ENCODE measurements at regions not wholly inside any gene's neighbourhood (a gene's known extent, or its start where the extent isn't known, plus 50 kb on each side); places are given as distances from the start of the nearest gene placed in this dataset.
"Not testable (repeated sequence)": the region's sequence is repeated elsewhere in the genome, so short reads cannot be mapped to it uniquely, and the experiment has no call there.

DNA sequence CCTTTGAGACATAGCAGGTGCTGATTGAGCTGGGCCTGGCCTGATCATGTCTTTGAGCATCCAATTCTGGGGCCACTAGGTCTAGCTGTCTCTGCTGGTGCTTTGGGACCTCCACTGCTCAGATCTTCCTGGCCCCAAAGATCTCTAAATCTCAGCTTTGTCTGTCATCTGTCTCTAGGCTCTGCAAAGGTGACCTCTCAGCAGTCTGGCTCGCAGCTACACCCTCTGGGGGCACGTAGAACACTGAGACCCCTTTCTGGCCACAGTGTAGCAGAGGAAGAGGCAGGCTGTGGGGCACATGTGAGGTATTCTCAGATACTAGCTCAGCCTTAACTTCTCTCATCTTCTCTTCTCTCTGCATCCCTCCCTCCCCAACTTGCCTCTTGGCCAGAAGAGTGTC is 298.1 kb upstream of the PLGLB1 start:
- not testable (repeated sequence) for DNase-seq

GRCh38 chr2:87321201-87321600 is 299.6 kb upstream of the PLGLB1 start:
- not testable (repeated sequence) for DNase-seq

DNA sequence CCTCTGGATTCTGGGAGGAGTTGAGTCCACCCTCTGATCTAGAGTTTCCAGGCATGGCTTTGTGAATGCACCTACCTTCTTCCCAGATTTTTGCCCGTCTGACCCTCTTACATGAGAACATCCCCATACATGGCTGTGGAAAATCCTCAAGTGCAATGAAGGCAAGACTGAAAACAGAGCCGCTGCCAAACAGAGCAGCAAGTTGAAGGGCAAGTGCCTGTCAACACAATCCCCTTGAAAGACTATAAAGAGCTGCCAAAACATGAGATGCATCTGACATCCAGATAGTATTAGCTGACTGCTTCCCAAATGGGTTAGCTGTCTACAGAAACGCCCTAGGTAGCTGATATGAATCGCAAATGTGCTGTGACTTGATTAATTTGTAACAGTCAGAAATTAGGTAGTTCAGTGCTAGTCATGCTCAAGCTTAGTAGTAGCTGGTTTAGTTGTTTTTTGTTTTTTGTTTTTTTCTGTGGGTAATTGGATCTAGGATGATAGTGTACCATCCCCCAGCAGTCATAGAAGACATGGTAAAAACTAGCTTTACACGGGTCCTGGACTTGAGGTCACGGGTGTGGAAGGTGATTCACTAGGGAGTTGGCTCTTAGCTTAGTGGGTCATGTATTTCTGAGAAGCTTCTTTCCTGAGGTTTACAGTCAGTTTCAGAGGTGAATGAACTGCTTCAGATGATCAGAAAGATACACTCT is 302.8 kb upstream of the PLGLB1 start:
- DNase-seq: not testable (repeated sequence)

- DNase-seq: not testable (repeated sequence)
Measured at GRCh38 chr2:87325042-87325910, 303.6 kb upstream of the PLGLB1 start.

DNA sequence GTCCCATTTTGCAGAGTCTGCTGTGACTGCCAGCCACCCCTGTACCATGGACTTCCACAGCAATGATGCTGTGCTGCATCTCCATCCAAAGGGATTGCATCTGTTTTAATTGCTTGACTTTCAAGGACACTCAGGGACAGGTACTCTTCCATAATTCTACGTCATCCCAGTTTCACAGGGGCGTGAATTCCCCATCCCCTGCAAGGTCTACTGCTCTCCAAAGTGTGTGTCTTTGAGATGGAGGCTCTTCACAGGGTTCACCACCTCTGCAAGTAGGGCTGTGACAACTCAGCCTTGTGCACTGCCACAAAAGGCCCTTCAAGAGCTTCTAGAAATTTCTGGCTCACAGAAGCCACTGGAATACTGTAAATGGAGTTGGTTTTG is 304.3 kb upstream of the PLGLB1 start:
- not testable (repeated sequence) for DNase-seq

- not testable (repeated sequence) for DNase-seq
Measured at GRCh38 chr2:87326754-87327153, 305.1 kb upstream of the PLGLB1 start.

- DNase-seq: not testable (repeated sequence)
Measured at GRCh38 chr2:87327648-87328371, 306.2 kb upstream of the PLGLB1 start.

DNA sequence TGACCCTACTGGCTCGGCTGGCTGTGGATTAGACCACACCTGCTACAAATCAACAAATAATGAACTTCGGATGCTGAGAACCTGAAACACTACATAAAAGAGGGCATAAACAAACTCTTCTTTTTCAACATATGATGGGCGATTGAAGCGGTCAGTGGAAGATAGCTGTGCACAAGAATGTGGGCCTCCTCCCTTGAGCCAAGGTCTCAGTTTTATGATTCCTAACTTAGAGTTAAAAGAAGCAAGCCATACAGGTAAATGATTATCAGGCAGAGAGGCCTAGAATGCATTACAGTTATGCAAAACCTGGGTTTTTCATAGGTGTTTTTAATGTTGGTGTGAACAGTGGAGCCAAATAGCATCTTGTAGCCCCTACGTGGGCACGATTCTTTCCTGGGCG is 307.9 kb upstream of the PLGLB1 start:
- not testable (repeated sequence) for DNase-seq

DNA sequence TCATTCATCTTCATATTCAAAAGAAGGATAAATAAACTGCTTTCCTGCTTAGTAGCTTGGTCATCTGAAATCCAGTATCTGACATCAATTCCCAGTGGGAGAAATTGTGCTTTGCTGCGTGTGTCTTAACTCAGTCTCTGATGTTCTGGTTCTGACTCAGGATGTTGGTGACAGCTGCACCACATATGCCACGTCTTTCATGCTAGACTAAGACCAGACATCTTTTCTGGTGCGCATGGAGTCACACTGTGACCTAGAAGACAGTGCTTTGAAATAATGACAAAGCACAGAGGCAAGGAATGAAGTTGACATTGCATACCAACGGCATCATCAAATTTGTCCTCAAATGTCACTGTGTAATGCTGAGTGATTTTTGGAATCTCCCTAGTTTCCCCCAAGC is 308.8 kb upstream of the PLGLB1 start:
- DNase-seq: not testable (repeated sequence)

- not testable (repeated sequence) for DNase-seq
Measured at GRCh38 chr2:87331940-87332583, 310.4 kb upstream of the PLGLB1 start.

DNA sequence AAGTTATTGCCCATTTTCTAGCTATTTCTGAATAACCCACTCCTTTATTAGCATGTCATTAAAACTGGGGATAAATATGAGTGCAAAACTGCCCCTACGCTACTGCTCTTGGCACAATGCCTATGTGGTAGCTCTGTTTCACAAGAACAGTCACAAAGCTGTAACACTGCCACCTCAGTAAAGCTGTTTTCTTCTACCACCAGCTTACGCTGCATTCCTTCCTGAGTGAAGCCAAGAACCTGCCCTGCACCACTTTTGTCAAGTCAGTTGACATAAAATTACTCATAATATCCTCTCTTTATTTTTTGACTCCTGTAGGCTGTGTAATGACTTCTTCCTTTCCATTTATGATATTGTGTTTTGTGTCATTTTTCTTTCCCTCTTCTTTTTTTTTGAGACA is 313.2 kb upstream of the PLGLB1 start:
- DNase-seq: not testable (repeated sequence)

DNA sequence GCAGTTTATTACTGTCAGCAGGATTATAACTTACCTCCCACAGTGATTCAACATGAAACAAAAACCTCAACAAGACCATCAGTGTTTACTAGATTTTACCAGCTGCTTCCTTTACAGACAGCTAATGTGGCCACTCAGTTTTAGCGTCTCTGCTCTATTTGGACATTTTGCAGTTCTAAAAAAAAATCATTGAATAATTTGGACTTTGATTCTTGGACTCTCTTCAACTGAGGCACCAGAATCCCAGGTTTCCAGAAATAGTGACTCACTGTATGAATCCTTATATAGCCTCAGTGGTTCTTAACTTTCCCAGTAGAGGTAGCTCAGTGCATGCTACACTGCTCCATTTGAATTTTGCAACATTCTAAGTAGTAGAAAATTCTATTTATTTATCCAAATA is 317.4 kb upstream of the PLGLB1 start:
- DNase-seq: not testable (repeated sequence)

DNA sequence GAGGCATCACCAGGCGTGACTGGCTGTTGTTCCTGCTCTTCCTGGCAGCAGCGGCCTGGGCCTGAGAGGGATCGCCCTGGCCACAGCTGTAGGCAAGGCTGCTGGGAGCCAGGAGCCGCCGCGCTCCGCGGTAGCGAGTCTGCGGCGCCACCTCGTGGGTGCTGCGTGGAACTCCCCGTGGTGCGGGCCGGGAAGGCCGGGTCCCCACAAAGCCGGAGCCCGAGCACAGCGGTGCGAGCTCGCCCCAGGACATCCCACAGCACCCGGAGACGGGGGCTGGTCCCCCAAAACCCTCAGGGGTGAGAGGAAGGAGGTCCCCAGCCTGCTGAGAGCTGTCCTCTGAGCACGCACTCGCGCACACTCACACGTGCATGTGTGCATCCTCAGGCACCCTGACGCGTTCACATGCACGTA is 320.0 kb upstream of the PLGLB1 start:
- DNase-seq: not testable (repeated sequence)

DNA sequence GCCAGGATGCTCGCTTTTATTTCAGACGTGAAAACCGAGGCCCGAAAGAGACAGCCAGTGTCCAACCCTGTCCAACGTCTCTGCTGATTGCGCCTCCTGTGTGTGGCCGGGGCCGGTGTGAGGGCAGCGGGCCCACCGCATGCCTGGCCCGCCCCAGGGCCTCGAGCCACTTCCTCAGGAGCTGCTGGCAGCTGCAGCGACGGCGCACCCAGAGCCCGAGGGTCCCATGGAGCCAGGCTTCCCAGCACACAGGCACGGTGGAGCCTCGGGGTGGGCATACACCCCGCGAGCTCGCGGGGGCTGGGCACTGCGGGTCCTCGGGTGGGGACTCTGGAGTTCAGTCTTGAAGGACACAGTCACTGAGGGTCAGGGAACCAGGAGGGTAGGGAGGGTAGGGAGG is 320.5 kb upstream of the PLGLB1 start:
- DNase-seq: not testable (repeated sequence)

- not testable (repeated sequence) for DNase-seq
Measured at GRCh38 chr2:87343347-87343746, 321.7 kb upstream of the PLGLB1 start.

GRCh38 chr2:87345283-87345682 is 323.6 kb upstream of the PLGLB1 start:
- not testable (repeated sequence) for DNase-seq

DNA sequence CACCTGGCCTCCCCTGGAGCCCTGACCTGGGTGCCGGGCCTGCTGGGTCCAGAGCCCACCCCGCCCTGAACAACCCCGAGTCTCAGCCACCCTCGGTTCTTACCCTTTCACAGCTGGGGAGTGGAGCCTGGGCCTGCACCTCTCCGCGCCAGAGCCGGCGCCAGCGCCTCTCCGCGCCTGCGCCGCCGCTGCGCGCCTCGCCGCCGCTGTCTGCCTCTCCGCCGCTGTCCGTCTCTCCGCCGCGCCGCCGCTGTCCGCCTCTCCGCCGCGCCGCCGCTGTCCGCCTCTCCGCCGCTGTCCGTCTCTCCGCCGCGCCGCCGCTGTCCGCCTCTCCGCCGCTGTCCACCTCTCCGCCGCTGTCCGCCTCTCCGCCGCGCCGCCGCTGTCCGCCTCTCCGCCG is 326.9 kb upstream of the PLGLB1 start:
- DNase-seq: not testable (repeated sequence)

- DNase-seq: not testable (repeated sequence)
Measured at GRCh38 chr2:87349006-87349405, 327.4 kb upstream of the PLGLB1 start.

- DNase-seq: not testable (repeated sequence)
Measured at GRCh38 chr2:87352178-87352934, 330.7 kb upstream of the PLGLB1 start.

GRCh38 chr2:87353408-87353807 is 331.8 kb upstream of the PLGLB1 start:
- DNase-seq: not testable (repeated sequence)

DNA sequence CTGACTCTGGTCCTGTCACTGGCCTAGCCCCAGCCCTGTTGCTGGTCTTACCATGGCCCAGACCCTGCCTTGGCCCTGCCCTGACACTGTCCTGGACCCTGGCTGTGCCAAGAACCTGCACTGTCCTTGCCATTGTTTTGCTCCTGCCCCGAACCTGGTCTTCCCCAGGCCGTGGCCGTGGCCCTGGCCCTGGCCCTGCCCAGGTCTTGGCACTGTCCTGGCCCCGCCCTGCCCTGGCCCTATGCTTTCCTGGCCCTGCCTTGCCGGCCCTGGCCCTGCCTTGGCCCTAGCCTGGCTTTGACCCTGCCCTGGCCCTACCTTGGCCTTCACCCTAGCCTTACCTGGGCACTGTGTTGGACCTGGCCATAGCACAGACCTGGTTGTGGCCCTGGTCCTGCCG is 332.5 kb upstream of the PLGLB1 start:
- not testable (repeated sequence) for DNase-seq

GRCh38 chr2:87360250-87360649 is 338.6 kb upstream of the PLGLB1 start:
- DNase-seq: not testable (repeated sequence)
